ENCODE measurements at regions not wholly inside any gene's neighbourhood (a gene's known extent, or its start where the extent isn't known, plus 50 kb on each side); places are given as distances from the start of the nearest gene placed in this dataset.

DNA sequence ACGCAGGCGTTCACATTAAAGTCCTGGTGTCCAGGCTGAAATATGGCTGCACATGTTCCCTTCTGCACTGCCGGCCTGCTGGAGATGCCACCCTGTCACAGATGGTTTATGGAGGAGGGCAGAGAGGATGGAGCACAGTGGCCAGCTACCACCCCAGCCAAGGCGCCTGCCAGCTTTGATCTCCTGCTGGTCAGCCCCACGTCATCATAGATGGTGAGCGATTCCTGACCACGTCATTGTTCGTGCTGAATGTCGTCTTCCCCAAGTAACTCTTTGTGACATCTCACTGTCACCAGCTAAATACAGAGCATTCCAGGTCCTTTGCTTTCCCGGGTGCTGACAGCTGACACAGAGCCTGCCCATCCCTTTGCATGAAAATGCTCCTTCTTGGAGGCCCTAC, 248.3 kb downstream of the TTC32 start:
- H3K36me3 ChIP-seq (ENCODE audit: control insufficient read depth, insufficient read depth, low read length) = no peaks in the 10 kb centered on the region
- H3K27ac Mint-ChIP-seq = no peak overlapping the region
- H3K27ac ChIP-seq (ENCODE audit: insufficient read depth, low read length, poor library complexity, severe bottlenecking) = no peak overlapping the region
- no peak for ATAC-seq (ENCODE audit: low read depth in 2 of 2)
- no peaks in the 10 kb centered on the region for H3K27me3 ChIP-seq (ENCODE audit: control insufficient read depth, insufficient read depth, low read length)
- no peaks in the 10 kb centered on the region for H3K4me1 ChIP-seq (ENCODE audit: control insufficient read depth, insufficient read depth, low read length, poor library complexity, severe bottlenecking)
- no peaks in the 10 kb centered on the region for H3K9me3 ChIP-seq (ENCODE audit: control insufficient read depth in 2 of 2, low read length in 2 of 2)
- H3K9me3 Mint-ChIP-seq = peaks cover 0 to 6% (median 0%) of the 10 kb centered on the region in 7 donors
- H3K36me3 Mint-ChIP-seq = no peaks in the 10 kb centered on the region
- DNase-seq = no peak
- H3K27me3 Mint-ChIP-seq = no peaks in the 10 kb centered on the region
- H3K4me3 Mint-ChIP-seq = no peak overlapping the region
- H3K4me1 Mint-ChIP-seq = no peaks in the 10 kb centered on the region
- no peak overlapping the region for H3K4me3 ChIP-seq (ENCODE audit: low read depth, low read length)

DNA sequence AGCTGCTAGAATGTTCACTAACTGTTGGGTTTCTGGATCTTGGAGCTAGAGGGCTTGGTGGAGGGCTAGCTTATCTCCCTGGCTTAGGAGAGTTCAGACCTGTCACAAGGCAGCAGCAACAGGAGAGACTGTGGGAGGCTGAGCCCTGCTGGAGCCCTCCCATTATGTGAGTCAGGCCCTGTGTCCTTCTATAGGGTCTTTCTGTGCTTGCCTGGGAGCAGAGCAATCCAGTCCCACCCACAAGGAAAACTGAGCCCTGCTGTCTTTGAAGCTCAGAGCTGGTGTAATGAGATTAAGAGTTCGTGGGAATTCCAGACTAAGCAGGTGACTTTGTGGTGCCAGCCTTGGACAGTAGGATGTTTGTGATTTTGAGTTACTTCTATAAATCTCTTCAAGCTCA, 249.0 kb downstream of the TTC32 start:
- H3K27ac Mint-ChIP-seq = no peak overlapping the region
- no peak overlapping the region for H3K4me3 Mint-ChIP-seq
- no peaks in the 10 kb centered on the region for H3K4me1 Mint-ChIP-seq

DNA sequence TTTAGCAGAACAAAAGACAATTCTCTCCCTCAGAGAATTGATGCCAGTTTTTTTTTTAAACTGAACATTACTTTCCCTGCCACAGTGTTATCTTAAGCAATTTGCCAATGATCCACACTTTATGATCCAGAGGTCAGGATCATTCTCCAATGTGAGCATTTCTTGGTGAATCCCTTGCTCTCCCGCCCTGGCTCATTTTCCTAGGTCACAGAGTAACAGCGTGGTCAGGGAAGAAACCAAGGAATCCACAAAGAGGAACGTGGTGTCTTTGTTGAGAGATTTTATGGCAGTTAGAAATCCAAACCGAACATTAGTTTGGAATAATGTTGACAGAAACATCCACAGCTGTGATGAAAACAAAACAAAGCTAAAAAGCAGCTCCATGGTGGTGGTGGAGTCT, 250.3 kb downstream of the TTC32 start:
- peaks cover 0 to 4% (median 0%) of the 10 kb centered on the region in 7 donors for H3K9me3 Mint-ChIP-seq
- H3K27me3 Mint-ChIP-seq = no peaks in the 10 kb centered on the region
- H3K27ac Mint-ChIP-seq = no peak overlapping the region
- ATAC-seq (ENCODE audit: low read depth in 2 of 2) (no peak), DNase-seq (no peak)
- Histone ChIP-seq H3K9me3 (ENCODE audit: control insufficient read depth in 2 of 2, low read length in 2 of 2) (no peaks in the 10 kb centered on the region), H3K4me3 (ENCODE audit: low read depth, low read length) (no peak overlapping the region), H3K27ac (ENCODE audit: insufficient read depth, low read length, poor library complexity, severe bottlenecking) (no peak overlapping the region), H3K27me3 (ENCODE audit: control insufficient read depth, insufficient read depth, low read length) (no peaks in the 10 kb centered on the region), H3K4me1 (ENCODE audit: control insufficient read depth, insufficient read depth, low read length, poor library complexity, severe bottlenecking) (no peaks in the 10 kb centered on the region), H3K36me3 (ENCODE audit: control insufficient read depth, insufficient read depth, low read length) (no peaks in the 10 kb centered on the region)
- no peaks in the 10 kb centered on the region for H3K4me1 Mint-ChIP-seq
- H3K4me3 Mint-ChIP-seq = no peak overlapping the region
- H3K36me3 Mint-ChIP-seq = no peaks in the 10 kb centered on the region

More for the DNA sequence above, 249.0 kb downstream of the TTC32 start:
- peaks cover 0 to 6% (median 0%) of the 10 kb centered on the region in 7 donors for H3K9me3 Mint-ChIP-seq
- Histone ChIP-seq H3K27ac (ENCODE audit: insufficient read depth, low read length, poor library complexity, severe bottlenecking) (no peak overlapping the region), H3K36me3 (ENCODE audit: control insufficient read depth, insufficient read depth, low read length) (no peaks in the 10 kb centered on the region), H3K4me3 (ENCODE audit: low read depth, low read length) (no peak overlapping the region), H3K4me1 (ENCODE audit: control insufficient read depth, insufficient read depth, low read length, poor library complexity, severe bottlenecking) (no peaks in the 10 kb centered on the region), H3K9me3 (ENCODE audit: control insufficient read depth in 2 of 2, low read length in 2 of 2) (no peaks in the 10 kb centered on the region), H3K27me3 (ENCODE audit: control insufficient read depth, insufficient read depth, low read length) (no peaks in the 10 kb centered on the region)
- DNase-seq (no peak), ATAC-seq (ENCODE audit: low read depth in 2 of 2) (no peak)
- no peaks in the 10 kb centered on the region for H3K36me3 Mint-ChIP-seq
- H3K27me3 Mint-ChIP-seq = no peaks in the 10 kb centered on the region

DNA sequence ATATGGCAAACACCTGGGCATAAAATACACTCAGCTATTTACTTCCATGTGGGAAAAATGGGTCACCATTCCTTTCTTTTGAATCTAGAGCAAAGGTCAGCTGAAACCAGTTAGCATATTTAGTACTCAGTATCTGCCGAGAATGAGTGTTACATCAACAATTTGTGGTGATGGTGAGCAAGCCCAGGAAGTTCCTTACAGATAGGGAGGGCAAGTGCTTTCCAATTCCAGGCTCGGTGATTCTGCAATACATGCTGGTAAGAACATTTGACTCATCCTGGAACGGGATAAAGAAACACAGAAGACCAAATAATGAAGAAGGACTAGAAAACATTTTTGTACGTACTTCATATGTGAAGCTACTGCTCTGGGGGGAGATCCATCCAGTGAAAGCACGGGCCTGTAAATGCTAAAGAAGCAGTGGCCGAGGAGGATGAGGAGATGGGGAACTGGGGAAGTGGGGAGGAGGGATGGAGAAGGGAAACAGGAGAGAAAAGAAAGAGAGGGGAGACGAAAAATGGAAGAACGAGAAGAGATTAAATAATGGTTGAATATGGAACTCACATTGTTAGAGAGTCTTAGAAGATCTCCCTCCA, 251.9 kb downstream of the TTC32 start:
- Mint-ChIP-seq H3K4me3 (no peak overlapping the region), H3K36me3 (no peaks in the 10 kb centered on the region), H3K27me3 (no peaks in the 10 kb centered on the region), H3K9me3 (peaks cover 0 to 4% (median 0%) of the 10 kb centered on the region in 7 donors), H3K27ac (no peak overlapping the region), H3K4me1 (no peaks in the 10 kb centered on the region)
- H3K36me3 ChIP-seq (ENCODE audit: control insufficient read depth, insufficient read depth, low read length) = no peaks in the 10 kb centered on the region
- DNase-seq (no peak), ATAC-seq (ENCODE audit: low read depth in 2 of 2) (no peak)
- no peak overlapping the region for H3K4me3 ChIP-seq (ENCODE audit: low read depth, low read length)
- no peaks in the 10 kb centered on the region for H3K4me1 ChIP-seq (ENCODE audit: control insufficient read depth, insufficient read depth, low read length, poor library complexity, severe bottlenecking)
- no peak overlapping the region for H3K27ac ChIP-seq (ENCODE audit: insufficient read depth, low read length, poor library complexity, severe bottlenecking)
- H3K9me3 ChIP-seq (ENCODE audit: control insufficient read depth in 2 of 2, low read length in 2 of 2) = no peaks in the 10 kb centered on the region
- no peaks in the 10 kb centered on the region for H3K27me3 ChIP-seq (ENCODE audit: control insufficient read depth, insufficient read depth, low read length)

DNA sequence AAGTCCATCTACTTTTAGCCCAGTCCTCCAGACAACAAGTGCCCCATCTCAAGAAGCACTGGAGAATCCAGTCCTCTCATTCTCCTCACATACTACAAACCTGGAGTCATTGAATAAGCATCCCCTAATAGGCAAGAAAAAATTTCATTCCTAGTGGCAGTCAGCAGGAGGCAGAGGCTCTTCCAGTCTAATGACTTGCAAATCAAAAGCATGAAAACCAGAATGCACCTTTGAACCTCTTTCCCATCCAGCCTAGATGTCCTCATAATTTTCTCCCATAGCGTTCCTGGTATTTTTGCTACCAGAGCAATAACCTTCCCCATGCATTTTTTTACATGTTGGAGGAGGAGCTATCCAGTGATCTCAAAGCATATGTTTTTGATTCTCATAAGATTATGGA, 252.6 kb downstream of the TTC32 start:
- Histone ChIP-seq H3K4me1 (ENCODE audit: control insufficient read depth, insufficient read depth, low read length, poor library complexity, severe bottlenecking) (no peaks in the 10 kb centered on the region), H3K4me3 (ENCODE audit: low read depth, low read length) (no peak overlapping the region), H3K36me3 (ENCODE audit: control insufficient read depth, insufficient read depth, low read length) (no peaks in the 10 kb centered on the region), H3K27ac (ENCODE audit: insufficient read depth, low read length, poor library complexity, severe bottlenecking) (no peak overlapping the region), H3K9me3 (ENCODE audit: control insufficient read depth in 2 of 2, low read length in 2 of 2) (no peaks in the 10 kb centered on the region), H3K27me3 (ENCODE audit: control insufficient read depth, insufficient read depth, low read length) (no peaks in the 10 kb centered on the region)
- H3K9me3 Mint-ChIP-seq = peaks cover 0 to 8% (median 0%) of the 10 kb centered on the region in 7 donors
- H3K36me3 Mint-ChIP-seq = no peaks in the 10 kb centered on the region
- no peak overlapping the region for H3K27ac Mint-ChIP-seq
- H3K27me3 Mint-ChIP-seq = no peaks in the 10 kb centered on the region
- H3K4me1 Mint-ChIP-seq = no peaks in the 10 kb centered on the region
- ATAC-seq (ENCODE audit: low read depth in 2 of 2) (no peak), DNase-seq (no peak)
- H3K4me3 Mint-ChIP-seq = no peak overlapping the region

DNA sequence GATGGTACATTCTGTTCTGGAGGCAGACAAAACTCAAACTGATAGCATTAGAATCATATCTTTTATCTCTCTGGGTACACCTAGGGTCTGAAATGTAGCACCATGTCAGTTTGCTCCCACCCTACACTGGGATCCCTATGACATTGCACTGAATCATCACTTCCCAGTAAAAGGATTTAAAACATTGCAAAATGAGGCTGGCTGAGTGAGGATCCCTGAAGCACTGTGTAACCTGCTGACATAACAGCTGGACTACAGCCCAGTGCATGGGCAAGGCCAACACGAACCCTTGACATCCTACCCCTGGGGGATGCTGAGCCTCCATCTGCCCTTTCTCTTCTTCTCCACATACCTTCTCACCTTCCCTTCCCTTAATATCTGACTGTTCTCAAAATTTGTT, 253.2 kb downstream of the TTC32 start:
- H3K27ac Mint-ChIP-seq = no peak overlapping the region
- Histone ChIP-seq H3K27me3 (ENCODE audit: control insufficient read depth, insufficient read depth, low read length) (no peaks in the 10 kb centered on the region), H3K9me3 (ENCODE audit: control insufficient read depth in 2 of 2, low read length in 2 of 2) (no peaks in the 10 kb centered on the region), H3K27ac (ENCODE audit: insufficient read depth, low read length, poor library complexity, severe bottlenecking) (no peak overlapping the region), H3K36me3 (ENCODE audit: control insufficient read depth, insufficient read depth, low read length) (no peaks in the 10 kb centered on the region), H3K4me3 (ENCODE audit: low read depth, low read length) (no peak overlapping the region), H3K4me1 (ENCODE audit: control insufficient read depth, insufficient read depth, low read length, poor library complexity, severe bottlenecking) (no peaks in the 10 kb centered on the region)
- H3K9me3 Mint-ChIP-seq = peaks cover 0 to 8% (median 0%) of the 10 kb centered on the region in 7 donors
- no peaks in the 10 kb centered on the region for H3K27me3 Mint-ChIP-seq
- no peak overlapping the region for H3K4me3 Mint-ChIP-seq
- no peaks in the 10 kb centered on the region for H3K36me3 Mint-ChIP-seq
- no peak for DNase-seq
- no peak for ATAC-seq (ENCODE audit: low read depth in 2 of 2)
- no peaks in the 10 kb centered on the region for H3K4me1 Mint-ChIP-seq

DNA sequence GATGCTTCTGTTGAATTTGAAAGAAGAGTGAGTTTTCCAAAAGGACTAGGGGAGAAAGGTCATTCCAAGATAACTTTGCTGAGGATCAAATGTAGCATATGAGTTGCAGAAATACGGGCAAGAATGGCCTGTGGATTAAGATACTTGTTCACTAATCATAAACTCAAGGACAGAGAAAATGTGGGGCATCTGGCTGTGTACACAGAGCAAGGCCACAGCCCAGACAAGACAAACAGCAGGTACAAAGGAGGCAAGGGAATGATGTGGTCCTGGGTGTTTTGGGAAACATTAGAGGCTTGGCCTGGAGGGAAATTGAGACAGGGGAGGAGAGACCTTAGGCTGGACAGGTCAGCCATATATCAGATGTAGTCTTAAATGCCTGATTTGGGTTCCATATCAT, 254.8 kb downstream of the TTC32 start:
- no peak overlapping the region for H3K4me3 ChIP-seq (ENCODE audit: low read depth, low read length)
- ATAC-seq (ENCODE audit: low read depth in 2 of 2) = no peak
- Mint-ChIP-seq H3K36me3 (no peaks in the 10 kb centered on the region), H3K27ac (no peak overlapping the region), H3K4me1 (no peaks in the 10 kb centered on the region), H3K27me3 (no peaks in the 10 kb centered on the region), H3K9me3 (peaks cover 0 to 11% (median 0%) of the 10 kb centered on the region in 7 donors), H3K4me3 (no peak overlapping the region)
- no peak overlapping the region for H3K27ac ChIP-seq (ENCODE audit: insufficient read depth, low read length, poor library complexity, severe bottlenecking)
- H3K36me3 ChIP-seq (ENCODE audit: control insufficient read depth, insufficient read depth, low read length) = no peaks in the 10 kb centered on the region
- H3K4me1 ChIP-seq (ENCODE audit: control insufficient read depth, insufficient read depth, low read length, poor library complexity, severe bottlenecking) = no peaks in the 10 kb centered on the region
- no peak for DNase-seq
- H3K9me3 ChIP-seq (ENCODE audit: control insufficient read depth in 2 of 2, low read length in 2 of 2) = no peaks in the 10 kb centered on the region
- no peaks in the 10 kb centered on the region for H3K27me3 ChIP-seq (ENCODE audit: control insufficient read depth, insufficient read depth, low read length)

DNA sequence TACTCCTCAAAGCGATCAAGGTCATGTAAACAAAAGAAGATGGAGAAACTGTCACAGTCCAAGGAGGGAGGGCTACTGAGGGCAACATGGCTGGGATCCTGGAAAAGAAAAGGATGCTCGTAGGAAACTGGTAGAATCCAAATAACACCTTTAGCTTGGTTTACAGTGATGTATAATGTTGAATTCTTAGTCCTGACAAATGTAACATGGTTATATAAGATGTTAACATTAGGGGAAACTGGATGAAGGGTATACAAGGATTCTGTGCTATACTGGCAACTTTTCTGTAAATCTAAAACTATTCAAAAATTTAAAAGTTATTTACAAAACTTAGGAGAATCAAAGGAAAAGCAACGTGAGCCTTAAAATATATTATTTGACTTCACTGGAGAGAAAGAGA, 257.0 kb downstream of the TTC32 start:
- Histone ChIP-seq H3K4me3 (ENCODE audit: low read depth, low read length) (no peak overlapping the region), H3K36me3 (ENCODE audit: control insufficient read depth, insufficient read depth, low read length) (no peaks in the 10 kb centered on the region), H3K27me3 (ENCODE audit: control insufficient read depth, insufficient read depth, low read length) (no peaks in the 10 kb centered on the region), H3K9me3 (ENCODE audit: control insufficient read depth in 2 of 2, low read length in 2 of 2) (no peaks in the 10 kb centered on the region), H3K4me1 (ENCODE audit: control insufficient read depth, insufficient read depth, low read length, poor library complexity, severe bottlenecking) (no peaks in the 10 kb centered on the region), H3K27ac (ENCODE audit: insufficient read depth, low read length, poor library complexity, severe bottlenecking) (no peak overlapping the region)
- ATAC-seq (ENCODE audit: low read depth in 2 of 2) = no peak
- Mint-ChIP-seq H3K27ac (no peak overlapping the region), H3K4me1 (no peaks in the 10 kb centered on the region), H3K27me3 (no peaks in the 10 kb centered on the region), H3K4me3 (no peak overlapping the region), H3K9me3 (peaks cover 0 to 11% (median 0%) of the 10 kb centered on the region in 7 donors), H3K36me3 (no peaks in the 10 kb centered on the region)
- no peak for DNase-seq

Measured in CD4-positive, CD25-positive, alpha-beta regulatory T cell (primary cell).